A549 (cell line): ENCODE measurements at regions not wholly inside any gene's neighbourhood (a gene's known extent, or its start where the extent isn't known, plus 50 kb on each side); places are given as distances from the start of the nearest gene placed in this dataset.

Source experiments
- ATAC-seq, 2 experiments: fragments of 200-7000 bp in 1 of 2; fragments of >200 bp in 1 of 2; cut with Nextera tagmentation in 1 of 2; cut with Tn5 transposase in 1 of 2; 3 replicates each; pipeline versions ENCODE4 v1.8.0 to v1.9.1; 2018 to 2020; ENCODE audit warnings: mild to moderate bottlenecking in 1 of 2, moderate library complexity in 1 of 2
- CTCF ChIA-PET: fragments of 300-600 bp; sonication (Branson Sonifier 250); formaldehyde crosslinking; extraction: SDS; loops from one replicate; lab custom pipeline; 2021; ENCODE audit warnings: antibody characterized with exemption, inconsistent platforms; lab: Yijun Ruan, JAX
- POLR2A ChIA-PET: fragments of 350-600 bp; formaldehyde crosslinking; extraction: SDS; loops from one replicate; lab custom pipeline; 2021; ENCODE audit warnings: antibody characterized with exemption, inconsistent platforms; lab: Yijun Ruan, JAX
- DNase-seq, 2 experiments: peaks; one replicate each; pipeline versions ENCODE4 v3.0.0 to v3.0.0-alpha.2; 2011 to 2016; ENCODE audit warnings: low read depth in 1 of 2, low spot score in 1 of 2
- FAIRE-seq: peaks from 2 replicates; lab custom pipeline; 2011; peaks lifted over from hg19 to GRCh38; lab: Jason Lieb, UNC
- H3K27ac ChIP-seq, 2 experiments: fragments of >200 bp; sonication (Bioruptor Twin); formaldehyde crosslinking; 3 replicates each; pipeline ENCODE4 v1.5.1; 2016 to 2017
- H3K4me1 ChIP-seq: fragments of >200 bp; sonication (Bioruptor Twin); formaldehyde crosslinking; 3 replicates; pipeline ENCODE4 v1.6.1; 2016
- H3K4me2 ChIP-seq: fragments of >200 bp; sonication (Bioruptor Twin); formaldehyde crosslinking; 3 replicates; pipeline ENCODE4 v1.6.1; 2016
- H3K4me3 ChIP-seq: fragments of >200 bp; sonication (Bioruptor Twin); formaldehyde crosslinking; 3 replicates; pipeline ENCODE4 v1.5.1; 2016
- H3K9me3 ChIP-seq: fragments of >200 bp; sonication (Bioruptor Twin); formaldehyde crosslinking; 3 replicates; pipeline ENCODE4 v1.6.1; 2016
- BCL3 ChIP-seq: fragments of >200 bp; sonication (Bioruptor Twin); formaldehyde crosslinking; IDR thresholded peaks from 3 replicates; pipeline ENCODE4 v1.6.1; 2016
- BHLHE40 ChIP-seq: IDR thresholded peaks from 2 replicates; pipeline ENCODE4 v1.6.1; 2012; ENCODE audit warnings: low read depth, low read length, inconsistent platforms
- CBX2 ChIP-seq: fragments of 200-600 bp; sonication (generic); IDR thresholded peaks from 2 replicates; pipeline ENCODE4 v1.6.1; 2016; ENCODE audit warnings: low read depth, mild to moderate bottlenecking, borderline replicate concordance
- CBX8 ChIP-seq: fragments of 200-600 bp; sonication (generic); IDR thresholded peaks from 2 replicates; pipeline ENCODE4 v1.6.1; 2016
- CEBPB ChIP-seq, 2 experiments: fragments of >200 bp in 1 of 2; sonication (Bioruptor Twin) in 1 of 2; formaldehyde crosslinking in 1 of 2; IDR thresholded peaks; 2 replicates each; pipeline ENCODE4 v1.6.1; 2012 to 2016
- CHD2 ChIP-seq: fragments of 150-350 bp; IDR thresholded peaks from 2 replicates; pipeline ENCODE4 v1.6.1; 2014; ENCODE audit warnings: low read length; ENCODE audit not compliant: partially characterized antibody
- ELK1 ChIP-seq: fragments of 150-350 bp; IDR thresholded peaks from 2 replicates; pipeline ENCODE4 v1.6.1; 2014; ENCODE audit warnings: low read depth, mild to moderate bottlenecking, low read length
- FOSB ChIP-seq: fragments of 250-450 bp; sonication (Bioruptor Pico); IDR thresholded peaks from 2 replicates; pipeline ENCODE4 v1.5.0; 2020; ENCODE audit warnings: mild to moderate bottlenecking, moderate library complexity
- FOSL2 ChIP-seq, 2 experiments: fragments of 450-650 bp in 1 of 2; fragments of >200 bp in 1 of 2; sonication (Bioruptor Twin) in 1 of 2; formaldehyde crosslinking; IDR thresholded peaks; 2 replicates each; pipeline versions ENCODE4 v1.5.0 to v1.6.1; 2016 to 2020; ENCODE audit warnings: mild to moderate bottlenecking in 1 of 2, moderate library complexity in 1 of 2
- HDAC2 ChIP-seq: fragments of 200-600 bp; sonication (generic); IDR thresholded peaks from 2 replicates; pipeline ENCODE4 v1.6.1; 2016
- HEYL ChIP-seq: fragments of 250-450 bp; sonication (Bioruptor Pico); IDR thresholded peaks from 2 replicates; pipeline ENCODE4 v1.8.0; 2021; ENCODE audit warnings: mild to moderate bottlenecking, moderate library complexity
- HOXA7 ChIP-seq: fragments of 250-450 bp; sonication (Bioruptor Pico); IDR thresholded peaks from 2 replicates; pipeline ENCODE4 v1.5.0; 2020; ENCODE audit warnings: mild to moderate bottlenecking, moderate library complexity
- JUN ChIP-seq, 2 experiments: fragments of >200 bp; sonication (Bioruptor Twin); formaldehyde crosslinking; IDR thresholded peaks; 2 replicates in 1 of 2; 3 replicates in 1 of 2; pipeline ENCODE4 v1.6.1; 2016 to 2017
- JUNB ChIP-seq: fragments of >200 bp; sonication (Bioruptor Twin); formaldehyde crosslinking; IDR thresholded peaks from 2 replicates; pipeline ENCODE4 v1.6.1; 2016
- KDM5A ChIP-seq: fragments of 200-600 bp; sonication (generic); IDR thresholded peaks from 2 replicates; pipeline ENCODE4 v1.6.1; 2016; ENCODE audit warnings: antibody characterized with exemption, mild to moderate bottlenecking
- MAFK ChIP-seq: fragments of 450-650 bp; IDR thresholded peaks from 2 replicates; pipeline ENCODE4 v1.6.1; 2014; ENCODE audit not compliant: partially characterized antibody
- NPAS2 ChIP-seq: fragments of 250-450 bp; sonication (Bioruptor Pico); IDR thresholded peaks from 2 replicates; pipeline ENCODE4 v1.8.0; 2022; ENCODE audit warnings: mild to moderate bottlenecking, moderate library complexity, borderline replicate concordance
- NR3C1 ChIP-seq: fragments of >200 bp; sonication (Bioruptor Twin); formaldehyde crosslinking; IDR thresholded peaks from 3 replicates; pipeline ENCODE4 v1.6.1; 2017
- PHF8 ChIP-seq: fragments of 200-600 bp; sonication (generic); IDR thresholded peaks from 2 replicates; pipeline ENCODE4 v1.6.1; 2016; ENCODE audit warnings: low read depth, mild to moderate bottlenecking, antibody characterized with exemption, moderate library complexity, borderline replicate concordance
- POLR2A ChIP-seq: IDR thresholded peaks from 2 replicates; pipeline ENCODE4 v1.6.1; 2012; ENCODE audit warnings: mild to moderate bottlenecking, low read length
- POLR2AphosphoS2 ChIP-seq: conservative IDR thresholded peaks from 2 replicates; pipeline ENCODE4 v1.6.1; 2012; ENCODE audit warnings: low read length, improper control_type of control experiment, inconsistent platforms
- RARB ChIP-seq: fragments of 250-450 bp; sonication (Bioruptor Pico); IDR thresholded peaks from 2 replicates; pipeline ENCODE4 v1.8.0; 2021; ENCODE audit warnings: mild to moderate bottlenecking, moderate library complexity
- RCOR1 ChIP-seq: fragments of 150-350 bp; IDR thresholded peaks from 2 replicates; pipeline ENCODE4 v1.6.1; 2014; ENCODE audit warnings: antibody characterized with exemption, low read length, low read depth
- RFX5 ChIP-seq: fragments of 450-650 bp; IDR thresholded peaks from 2 replicates; pipeline ENCODE4 v1.7.1; 2014; ENCODE audit warnings: antibody characterized with exemption, mild to moderate bottlenecking, moderate library complexity
- RNF2 ChIP-seq: fragments of 200-600 bp; sonication (generic); IDR thresholded peaks from 2 replicates; pipeline ENCODE4 v1.6.1; 2016; ENCODE audit warnings: low read depth, mild to moderate bottlenecking, antibody characterized with exemption, moderate library complexity, borderline replicate concordance
- SREBF2 ChIP-seq: fragments of 450-650 bp; IDR thresholded peaks from 2 replicates; pipeline ENCODE4 v1.6.1; 2014; ENCODE audit warnings: mild to moderate bottlenecking, moderate library complexity
- TFCP2L1 ChIP-seq: fragments of 250-450 bp; sonication (Bioruptor Pico); IDR thresholded peaks from 2 replicates; pipeline ENCODE4 v1.5.0; 2021; ENCODE audit warnings: mild to moderate bottlenecking
- ZC3H11A ChIP-seq: fragments of 450-650 bp; IDR thresholded peaks from 2 replicates; pipeline ENCODE4 v1.6.1; 2014; ENCODE audit warnings: antibody characterized with exemption, mild to moderate bottlenecking
- ZFP36 ChIP-seq: fragments of 450-650 bp; IDR thresholded peaks from 2 replicates; pipeline ENCODE4 v1.6.1; 2014; ENCODE audit warnings: borderline replicate concordance; ENCODE audit not compliant: partially characterized antibody
- ZSCAN20 ChIP-seq: fragments of 250-450 bp; sonication (Bioruptor Pico); IDR thresholded peaks from 2 replicates; pipeline ENCODE4 v1.8.0; 2022; ENCODE audit warnings: mild to moderate bottlenecking, moderate library complexity
- WGBS: methylation state at CpG from one replicate; pipeline ENCODE4 v1.1.6; 2017; ENCODE audit errors: missing lambda C conversion rate; 5-methylcytosine and 5-hydroxymethylcytosine counted together
- TF ChIP-seq, protein P1 (sequence below): fragments of 250-450 bp; sonication (Bioruptor Pico); IDR thresholded peaks from 2 replicates; pipeline ENCODE4 v1.5.0; 2020; ENCODE audit warnings: low read depth, mild to moderate bottlenecking, moderate library complexity
- TF ChIP-seq, protein P2 (sequence below): IDR thresholded peaks from 2 replicates; pipeline ENCODE4 v1.6.1; 2012; ENCODE audit warnings: low read depth, borderline replicate concordance
- TF ChIP-seq, protein P3 (sequence below): fragments of 450-650 bp; IDR thresholded peaks from 2 replicates; pipeline ENCODE4 v1.6.1; 2014; ENCODE audit warnings: antibody characterized with exemption

- TF ChIP-seq, protein P1, sequence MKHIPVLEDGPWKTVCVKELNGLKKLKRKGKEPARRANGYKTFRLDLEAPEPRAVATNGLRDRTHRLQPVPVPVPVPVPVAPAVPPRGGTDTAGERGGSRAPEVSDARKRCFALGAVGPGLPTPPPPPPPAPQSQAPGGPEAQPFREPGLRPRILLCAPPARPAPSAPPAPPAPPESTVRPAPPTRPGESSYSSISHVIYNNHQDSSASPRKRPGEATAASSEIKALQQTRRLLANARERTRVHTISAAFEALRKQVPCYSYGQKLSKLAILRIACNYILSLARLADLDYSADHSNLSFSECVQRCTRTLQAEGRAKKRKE (CRISPR knock-in tag) = no peak
- no peak for TF ChIP-seq CHD2
- TF ChIP-seq JUNB = peak; percentile 95
- TF ChIP-seq ZC3H11A = no peak
- no peak for TF ChIP-seq ZSCAN20
- no peak for TF ChIP-seq ELK1
- no peak for TF ChIP-seq CBX8
- TF ChIP-seq MAFK = no peak
- no peak for TF ChIP-seq RCOR1
- no peak for TF ChIP-seq HOXA7
- peak in 1 of 2 experiments; percentile 56; a peak in 3 of 5 replicates for TF ChIP-seq JUN (IDR thresholded peaks at IDR 0.05)
- no peak for TF ChIP-seq POLR2AphosphoS2
- TF ChIP-seq NR3C1 = no peak
- TF ChIP-seq, protein P2, sequence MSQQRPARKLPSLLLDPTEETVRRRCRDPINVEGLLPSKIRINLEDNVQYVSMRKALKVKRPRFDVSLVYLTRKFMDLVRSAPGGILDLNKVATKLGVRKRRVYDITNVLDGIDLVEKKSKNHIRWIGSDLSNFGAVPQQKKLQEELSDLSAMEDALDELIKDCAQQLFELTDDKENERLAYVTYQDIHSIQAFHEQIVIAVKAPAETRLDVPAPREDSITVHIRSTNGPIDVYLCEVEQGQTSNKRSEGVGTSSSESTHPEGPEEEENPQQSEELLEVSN = no peak
- peak in 1 of 2 experiments; percentile 22; a peak in 1 of 4 replicates for TF ChIP-seq CEBPB (IDR thresholded peaks at IDR 0.05)
- no peak for TF ChIP-seq TFCP2L1 (CRISPR knock-in tag)
- peak; percentile 95 for TF ChIP-seq FOSL2 (IDR thresholded peaks at IDR 0.05)
- peak; percentile 97 for TF ChIP-seq FOSL2 (CRISPR knock-in tag; IDR thresholded peaks at IDR 0.05)
- TF ChIP-seq BCL3 = peak; percentile 58; the same call in 1 of the 3 replicates
- TF ChIP-seq ZFP36 = no peak
Observed at GRCh38 chr2:65576861-65577601, 144.6 kb upstream of the SPRED2 start (continued).

DNA sequence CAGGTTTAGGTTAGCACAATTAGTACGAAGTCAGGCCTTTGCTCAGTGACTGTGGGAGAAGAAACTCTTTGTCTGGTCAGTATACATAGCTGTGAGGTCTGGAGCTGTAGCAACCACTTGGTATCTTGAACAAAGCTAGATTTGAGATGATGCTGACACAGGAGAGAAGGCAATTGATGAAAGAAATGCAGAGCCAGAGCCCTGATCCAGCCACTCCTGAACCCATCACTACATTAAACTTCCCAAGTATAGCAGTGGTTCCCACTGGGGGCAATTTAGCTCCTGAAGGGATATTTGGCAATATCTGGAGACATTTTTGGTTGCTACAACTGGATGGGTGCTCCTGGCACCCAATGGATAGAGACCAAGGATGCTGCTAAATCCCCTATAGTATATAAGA, 143.9 kb upstream of the SPRED2 start:
- ATAC-seq (peak; percentile 1 to 7; a peak in 3 of 6 replicates), FAIRE-seq (no peak), DNase-seq (no peak)
- ChIA-PET POLR2A (no interaction called here), CTCF (interaction anchor here (0.8 to 1.9 kb wide), 6 partner anchors 24 to 1053 kb away, joined by 4 to 9 read pairs (median 5); no protein-coding TSS in a partner anchor)
- H3K4me2 ChIP-seq = peak overlapping the region; percentile 65
- no peak overlapping the region for H3K4me3 ChIP-seq
- H3K4me1 ChIP-seq = peaks cover 28% of the 10 kb centered on the region
- peak overlapping the region; percentile 79 to 88 for H3K27ac ChIP-seq
- H3K9me3 ChIP-seq = no peaks in the 10 kb centered on the region
- TF ChIP-seq CBX2 (no peak), HDAC2 (no peak), POLR2A (no peak), SREBF2 (no peak), KDM5A (no peak), FOSB (CRISPR knock-in tag) (no peak), PHF8 (no peak), HEYL (CRISPR knock-in tag) (no peak), BHLHE40 (no peak), RFX5 (no peak), NPAS2 (CRISPR knock-in tag) (no peak), RCOR1 (no peak), RARB (no peak), JUNB (no peak), RNF2 (no peak)
- TF ChIP-seq, protein P3, sequence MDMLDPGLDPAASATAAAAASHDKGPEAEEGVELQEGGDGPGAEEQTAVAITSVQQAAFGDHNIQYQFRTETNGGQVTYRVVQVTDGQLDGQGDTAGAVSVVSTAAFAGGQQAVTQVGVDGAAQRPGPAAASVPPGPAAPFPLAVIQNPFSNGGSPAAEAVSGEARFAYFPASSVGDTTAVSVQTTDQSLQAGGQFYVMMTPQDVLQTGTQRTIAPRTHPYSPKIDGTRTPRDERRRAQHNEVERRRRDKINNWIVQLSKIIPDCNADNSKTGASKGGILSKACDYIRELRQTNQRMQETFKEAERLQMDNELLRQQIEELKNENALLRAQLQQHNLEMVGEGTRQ = no peak
- WGBS = 93% methylated on average over 1 of the region's 1 CpG
